GM23338 (cell line): ENCODE measurements at regions not wholly inside any gene's neighbourhood (a gene's known extent, or its start where the extent isn't known, plus 50 kb on each side); places are given as distances from the start of the nearest gene placed in this dataset.

ENCODE experiments used
- ATAC-seq: fragments of 200-7000 bp; cut with Tn5 transposase; 3 replicates; pipeline ENCODE4 v1.9.1; 2020
- DNase-seq: peaks from one replicate; pipeline ENCODE4 v3.0.0-alpha.2; 2015; ENCODE audit warnings: low spot score
- H2AFZ ChIP-seq: fragments of 200-600 bp; sonication (generic); 2 replicates; pipeline ENCODE4 v1.8.0; 2016; ENCODE audit warnings: antibody characterized with exemption, mild to moderate bottlenecking, moderate library complexity
- H3F3A ChIP-seq: fragments of 200-600 bp; sonication (generic); replicated peaks from 2 replicates; pipeline ENCODE4 v1.8.0; 2017; ENCODE audit warnings: antibody characterized with exemption, mixed run types, low read depth
- H3K27ac ChIP-seq: fragments of 200-600 bp; sonication (generic); 2 replicates; pipeline ENCODE4 v1.6.1; 2016; ENCODE audit warnings: low read depth
- H3K27me3 ChIP-seq: fragments of 200-600 bp; sonication (generic); 2 replicates; pipeline ENCODE4 v1.8.0; 2016; ENCODE audit warnings: mild to moderate bottlenecking, mixed run types, moderate library complexity; ENCODE audit not compliant: insufficient read depth
- H3K36me3 ChIP-seq: fragments of 200-600 bp; sonication (generic); 2 replicates; pipeline ENCODE4 v1.8.0; 2016; ENCODE audit warnings: mild to moderate bottlenecking; ENCODE audit not compliant: insufficient read depth
- H3K4me1 ChIP-seq: fragments of 200-600 bp; sonication (generic); 2 replicates; pipeline ENCODE4 v1.8.0; 2016; ENCODE audit warnings: mild to moderate bottlenecking, moderate library complexity; ENCODE audit not compliant: insufficient read depth
- H3K4me2 ChIP-seq: fragments of 200-600 bp; sonication (generic); 2 replicates; pipeline ENCODE4 v1.7.1; 2017; ENCODE audit warnings: mixed run types
- H3K4me3 ChIP-seq: fragments of 200-600 bp; sonication (generic); 2 replicates; pipeline ENCODE4 v1.6.1; 2016; ENCODE audit warnings: mixed run types
- H3K79me2 ChIP-seq: fragments of 200-600 bp; sonication (generic); replicated peaks from 2 replicates; pipeline ENCODE4 v1.8.0; 2017; ENCODE audit warnings: mild to moderate bottlenecking; ENCODE audit not compliant: insufficient read depth
- H3K9me2 ChIP-seq: fragments of 200-600 bp; sonication (generic); 2 replicates; pipeline ENCODE4 v1.8.0; 2017; ENCODE audit not compliant: insufficient read depth
- H4K20me1 ChIP-seq: fragments of 200-600 bp; sonication (generic); replicated peaks from 2 replicates; pipeline ENCODE4 v1.8.0; 2017; ENCODE audit warnings: mild to moderate bottlenecking; ENCODE audit not compliant: insufficient read depth
- H3K27ac Mint-ChIP-seq: 2 replicates; pipeline ENCODE4 v1.8.0; 2020; ENCODE audit warnings: inconsistent platforms, mild to moderate bottlenecking, moderate library complexity, mixed read lengths
- H3K27me3 Mint-ChIP-seq: 3 replicates; pipeline ENCODE4 v1.8.0; 2022; ENCODE audit warnings: low read depth, mild to moderate bottlenecking, moderate library complexity, mixed read lengths, inconsistent platforms; ENCODE audit not compliant: insufficient read depth, poor library complexity
- H3K36me3 Mint-ChIP-seq: 3 replicates; pipeline ENCODE4 v1.8.0; 2021; ENCODE audit warnings: low read depth, mild to moderate bottlenecking, inconsistent platforms, moderate library complexity, mixed read lengths
- H3K4me1 Mint-ChIP-seq: 3 replicates; pipeline ENCODE4 v1.8.0; 2020; ENCODE audit warnings: mild to moderate bottlenecking, inconsistent platforms, mixed read lengths
- H3K4me3 Mint-ChIP-seq: 3 replicates; pipeline ENCODE4 v1.8.0; 2021; ENCODE audit warnings: moderate library complexity, mild to moderate bottlenecking, inconsistent platforms, mixed read lengths
- H3K9me3 Mint-ChIP-seq: 3 replicates; pipeline ENCODE4 v1.8.0; 2020; ENCODE audit warnings: moderate library complexity, mild to moderate bottlenecking, inconsistent platforms, mixed read lengths
- CREB1 ChIP-seq: fragments of 250-450 bp; sonication (Bioruptor Pico); IDR thresholded peaks from 2 replicates; pipeline ENCODE4 v1.5.0; 2020; ENCODE audit warnings: low read depth, mild to moderate bottlenecking, moderate library complexity
- CTCF ChIP-seq, 2 experiments: fragments of 200-600 bp in 1 of 2; sonication (generic) in 1 of 2; conservative IDR thresholded peaks; 2 replicates each; pipeline versions ENCODE4 v1.5.1 to v1.6.1; 2016 to 2017; ENCODE audit warnings: antibody characterized with exemption in 2 of 2, low read depth in 2 of 2, mild to moderate bottlenecking in 2 of 2, moderate library complexity in 1 of 2
- ETS1 ChIP-seq: IDR thresholded peaks from 2 replicates; pipeline ENCODE4 v1.6.1; 2016; ENCODE audit warnings: antibody characterized with exemption
- EZH2 ChIP-seq: fragments of 200-600 bp; sonication (generic); IDR thresholded peaks from one replicate; pipeline ENCODE4 v1.8.0; 2017; ENCODE audit warnings: antibody characterized with exemption, mild to moderate bottlenecking, low read depth; ENCODE audit not compliant: unreplicated experiment
- EZH2phosphoT487 ChIP-seq: fragments of 200-600 bp; sonication (generic); IDR thresholded peaks from one replicate; pipeline ENCODE4 v1.8.1; 2018; ENCODE audit warnings: antibody characterized with exemption; ENCODE audit not compliant: unreplicated experiment
- POLR2AphosphoS5 ChIP-seq: IDR thresholded peaks from 2 replicates; pipeline ENCODE4 v1.6.1; 2016; ENCODE audit warnings: antibody characterized with exemption, low read depth
- REST ChIP-seq: IDR thresholded peaks from one replicate; pipeline ENCODE4 v1.6.1; 2018; ENCODE audit warnings: antibody characterized with exemption; ENCODE audit not compliant: unreplicated experiment
- ZNF114 ChIP-seq: fragments of 250-450 bp; sonication (Bioruptor Pico); IDR thresholded peaks from 2 replicates; pipeline ENCODE4 v1.5.0; 2020; ENCODE audit warnings: mild to moderate bottlenecking, moderate library complexity
- ZNF331 ChIP-seq: fragments of 250-450 bp; sonication (Bioruptor Pico); IDR thresholded peaks from 2 replicates; pipeline ENCODE4 v1.5.0; 2020; ENCODE audit warnings: low read depth, mild to moderate bottlenecking, moderate library complexity
- ZNF462 ChIP-seq: fragments of 250-450 bp; sonication (Bioruptor Pico); IDR thresholded peaks from 2 replicates; pipeline ENCODE4 v1.5.0; 2020; ENCODE audit warnings: mild to moderate bottlenecking, moderate library complexity

GRCh38 chr1:87928623-87929022 is 599.9 kb downstream of the LMO4 start:
- H3K79me2 ChIP-seq = no peaks in the 10 kb centered on the region
- no peak overlapping the region for H3K4me2 ChIP-seq
- no peaks in the 10 kb centered on the region for H4K20me1 ChIP-seq
- peaks cover 15% of the 10 kb centered on the region for H3K36me3 Mint-ChIP-seq
- H3K27ac Mint-ChIP-seq = no peak overlapping the region
- no peaks in the 10 kb centered on the region for H3K27me3 Mint-ChIP-seq
- no peaks in the 10 kb centered on the region for H3K4me1 Mint-ChIP-seq
- H3K9me2 ChIP-seq = no peaks in the 10 kb centered on the region
- no peaks in the 10 kb centered on the region for H3K4me1 ChIP-seq
- no peaks in the 10 kb centered on the region for H3F3A ChIP-seq
- H3K27me3 ChIP-seq = no peaks in the 10 kb centered on the region
- H3K36me3 ChIP-seq = 0 out of 2 replicates have a peak, but pooled peaks cover 4% of the 10 kb centered on the region
- no peak overlapping the region for H3K27ac ChIP-seq
- no peak overlapping the region for H3K4me3 Mint-ChIP-seq
- DNase-seq = no peak
- H2AFZ ChIP-seq = no peak overlapping the region
- ATAC-seq = no peak
- TF ChIP-seq ZNF331 (CRISPR knock-in tag) (no peak), POLR2AphosphoS5 (no peak)
- H3K4me3 ChIP-seq = no peak overlapping the region
- peaks cover 18% of the 10 kb centered on the region for H3K9me3 Mint-ChIP-seq

GRCh38 chr1:87929906-87930305 is 601.2 kb downstream of the LMO4 start:
- no peak overlapping the region for H3K4me3 ChIP-seq
- 0 out of 2 replicates have a peak, but pooled peaks cover 4% of the 10 kb centered on the region for H3K36me3 ChIP-seq
- H3K4me2 ChIP-seq = no peak overlapping the region
- no peaks in the 10 kb centered on the region for H3K79me2 ChIP-seq
- H3K27me3 ChIP-seq = no peaks in the 10 kb centered on the region
- no peak overlapping the region for H2AFZ ChIP-seq
- no peaks in the 10 kb centered on the region for H3F3A ChIP-seq
- no peak overlapping the region for H3K27ac ChIP-seq
- ATAC-seq = no peak
- no peaks in the 10 kb centered on the region for H3K27me3 Mint-ChIP-seq
- H3K9me3 Mint-ChIP-seq = peaks cover 18% of the 10 kb centered on the region
- no peak for DNase-seq
- no peaks in the 10 kb centered on the region for H3K4me1 Mint-ChIP-seq
- no peaks in the 10 kb centered on the region for H3K4me1 ChIP-seq
- peaks cover 15% of the 10 kb centered on the region for H3K36me3 Mint-ChIP-seq
- no peaks in the 10 kb centered on the region for H4K20me1 ChIP-seq
- H3K9me2 ChIP-seq = no peaks in the 10 kb centered on the region
- no peak overlapping the region for H3K4me3 Mint-ChIP-seq
- no peak overlapping the region for H3K27ac Mint-ChIP-seq
- TF ChIP-seq CTCF (conservative IDR thresholded peaks at IDR 0.05; ENCODE audit: low read depth in 2 of 2) (no peak), ZNF114 (CRISPR knock-in tag) (no peak), ETS1 (no peak), ZNF462 (no peak), EZH2 (no peak), EZH2phosphoT487 (no peak), REST (no peak), CREB1 (no peak), POLR2AphosphoS5 (no peak)
